Fibroblast of peridontal ligament (primary cell): ENCODE measurements at regions not wholly inside any gene's neighbourhood (a gene's known extent, or its start where the extent isn't known, plus 50 kb on each side); places are given as distances from the start of the nearest gene placed in this dataset.

Source experiments
- DNase-seq: peaks from one replicate; pipeline ENCODE4 v3.0.0-alpha.2; 2010; ENCODE audit errors: extremely low read depth

DNA sequence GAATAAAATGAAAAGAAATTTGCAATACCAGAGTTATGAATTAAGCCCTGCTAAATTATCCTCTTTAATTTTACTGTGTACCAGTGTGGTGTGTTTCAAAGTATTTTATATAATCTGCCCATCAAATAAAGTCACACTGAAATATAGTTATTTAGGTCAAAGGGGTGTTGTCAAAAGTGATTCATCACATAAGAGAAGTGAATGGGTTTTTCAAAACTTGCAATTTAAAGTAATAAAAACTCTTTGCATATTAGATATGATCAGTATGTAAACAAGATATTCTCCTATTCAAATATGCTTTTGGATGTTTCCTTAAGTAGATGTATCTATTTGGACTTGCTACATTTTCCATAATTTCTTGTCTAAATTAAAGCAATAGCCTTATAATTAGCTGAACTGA, 1183.0 kb upstream of the CDH18 start:
- DNase-seq: no peak

DNA sequence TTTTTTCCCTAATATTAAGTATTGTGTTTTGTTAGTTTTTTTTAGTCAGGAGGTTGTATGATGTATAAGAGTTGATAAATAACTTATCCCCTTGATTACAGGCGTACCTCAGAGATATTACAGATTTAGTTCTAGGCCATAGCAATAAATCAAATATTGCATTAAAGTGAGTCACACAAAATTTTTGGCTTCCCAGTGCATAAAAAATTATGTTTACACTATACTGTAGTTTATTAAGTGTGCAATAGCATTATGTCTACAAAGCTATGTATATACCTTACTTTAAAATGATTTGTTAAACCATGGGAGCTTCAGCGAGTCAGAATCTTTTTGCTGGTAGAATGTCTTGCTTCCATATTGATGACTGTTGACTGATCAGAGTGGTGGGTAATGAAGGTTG, 1180.6 kb upstream of the CDH18 start:
- no peak for DNase-seq

GRCh38 chr5:21165344-21165743, 1177.3 kb upstream of the CDH18 start:
- DNase-seq: no peak

GRCh38 chr5:21164425-21164824, 1176.4 kb upstream of the CDH18 start:
- DNase-seq: no peak

GRCh38 chr5:21159510-21160059, 1171.6 kb upstream of the CDH18 start:
- DNase-seq: peak; percentile 2

- no peak for DNase-seq
Measured at GRCh38 chr5:21154526-21154925, 1166.5 kb upstream of the CDH18 start.

GRCh38 chr5:21152611-21153010, 1164.6 kb upstream of the CDH18 start:
- peak; percentile 75 for DNase-seq

DNA sequence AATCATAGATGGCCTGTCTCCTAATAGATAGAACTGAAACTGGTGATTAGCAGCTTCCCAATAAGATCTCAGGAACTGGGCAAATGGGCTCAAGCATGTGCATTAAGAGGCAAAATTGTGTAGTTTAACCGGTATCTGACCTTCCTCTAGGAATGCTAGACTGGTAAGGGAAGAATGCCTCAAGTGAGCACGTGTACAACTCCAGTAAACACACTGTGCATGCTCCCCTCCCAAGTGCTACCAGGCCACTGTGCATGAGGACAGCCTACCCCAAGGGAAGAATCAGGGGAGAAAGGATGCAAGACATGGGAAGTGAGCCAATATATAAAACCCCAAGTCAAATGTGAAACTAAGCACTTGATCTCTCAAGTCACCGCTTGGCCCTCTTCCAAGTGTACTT, 1157.4 kb upstream of the CDH18 start:
- DNase-seq: no peak

DNA sequence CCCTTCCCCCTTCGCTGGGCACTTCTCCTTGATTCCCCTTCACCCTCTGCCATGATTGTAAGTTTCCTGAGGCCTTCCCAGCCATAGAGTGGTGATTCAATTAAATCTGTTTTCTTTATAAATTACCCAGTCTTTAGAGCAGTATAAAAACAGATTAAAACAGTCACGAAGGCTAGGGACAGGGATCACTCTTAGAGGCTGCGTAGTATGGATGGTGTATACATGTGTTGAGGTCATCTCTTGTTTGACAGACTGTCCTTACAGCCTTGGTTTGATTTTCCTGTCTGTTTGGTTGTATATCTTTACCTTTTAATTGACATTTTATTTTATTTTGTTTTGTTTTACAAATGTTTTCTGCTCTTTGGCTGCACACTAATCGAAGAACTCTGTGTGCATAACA, 1155.7 kb upstream of the CDH18 start:
- no peak for DNase-seq

DNA sequence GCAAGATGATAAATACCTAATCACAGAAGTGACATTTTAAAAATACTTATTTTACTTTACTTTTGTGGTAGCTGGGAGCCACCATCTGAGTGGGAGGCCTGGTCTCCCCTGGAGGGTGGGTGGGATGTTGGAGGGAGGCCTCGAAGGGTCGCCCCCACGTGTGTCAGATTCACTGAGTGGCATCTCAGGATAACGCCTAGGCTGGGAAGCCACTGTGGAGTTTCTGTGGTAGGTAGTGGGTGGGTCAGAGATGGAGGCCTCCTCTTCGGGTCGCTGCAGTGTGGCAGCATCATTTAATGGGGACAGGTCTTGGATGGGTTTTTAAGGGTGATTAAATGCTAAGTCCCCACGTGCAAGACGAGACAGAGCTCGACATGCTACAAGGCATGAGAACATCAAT, 1154.8 kb upstream of the CDH18 start:
- DNase-seq: no peak

DNA sequence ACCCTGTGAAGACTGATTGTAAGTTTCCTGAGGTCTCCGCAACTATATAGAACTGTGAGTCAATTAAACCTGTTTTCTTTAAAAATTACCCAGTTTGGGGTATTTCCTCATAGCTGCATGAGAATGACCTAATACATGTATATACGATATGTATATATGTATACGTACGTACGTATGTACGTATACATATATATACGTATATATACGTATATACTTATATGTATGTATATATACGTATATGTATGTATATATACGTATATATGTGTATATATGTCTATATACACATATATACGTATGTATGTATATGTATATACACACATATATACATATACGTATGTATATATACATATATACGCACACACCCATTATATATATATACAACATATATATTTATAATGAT, 1153.0 kb upstream of the CDH18 start:
- no peak for DNase-seq

GRCh38 chr5:21126236-21126635, 1138.2 kb upstream of the CDH18 start:
- no peak for DNase-seq

DNA sequence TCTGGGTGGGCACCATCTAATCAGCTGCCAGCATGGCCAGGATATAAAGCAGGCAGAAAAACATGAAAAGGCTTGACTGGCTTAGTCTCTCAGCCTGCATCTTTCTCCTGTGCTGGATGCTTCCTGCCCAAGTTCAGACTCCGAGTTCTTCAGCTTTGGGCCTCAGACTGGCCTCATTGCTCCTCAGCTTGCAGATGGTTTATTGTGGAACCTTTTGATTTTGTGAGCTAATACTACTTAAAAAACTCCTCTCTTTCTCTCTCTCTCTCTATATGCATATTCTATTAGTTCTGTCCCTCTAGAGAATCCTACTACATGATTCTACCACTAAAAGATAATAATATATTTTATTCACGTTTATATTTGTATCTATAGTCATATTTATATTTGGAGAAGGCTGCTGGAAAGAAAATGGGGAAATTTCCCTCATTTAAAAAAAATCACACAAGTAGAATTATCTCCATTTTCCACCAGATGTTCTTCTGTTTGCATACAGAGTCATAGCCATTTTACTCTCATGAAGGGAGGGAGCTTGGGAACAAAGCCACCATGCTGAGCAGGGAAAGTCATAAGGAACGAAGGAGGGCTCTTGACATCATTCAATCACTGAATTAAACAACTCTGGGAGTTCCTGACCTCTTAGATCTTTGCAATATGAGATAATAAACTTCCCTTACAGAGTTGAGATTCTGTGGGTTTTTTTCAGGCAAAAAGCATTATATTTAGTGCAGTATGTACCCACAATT, 1137.4 kb upstream of the CDH18 start:
- no peak for DNase-seq

GRCh38 chr5:21121213-21121612, 1133.2 kb upstream of the CDH18 start:
- no peak for DNase-seq

GRCh38 chr5:21097661-21098060, 1109.7 kb upstream of the CDH18 start:
- no peak for DNase-seq

- DNase-seq: no peak
Measured at GRCh38 chr5:21094619-21095018, 1106.6 kb upstream of the CDH18 start.

- no peak for DNase-seq
Measured at GRCh38 chr5:21087766-21088165, 1099.8 kb upstream of the CDH18 start.

- no peak for DNase-seq
Measured at GRCh38 chr5:21085791-21086190, 1097.8 kb upstream of the CDH18 start.

GRCh38 chr5:21071986-21072385, 1084.0 kb upstream of the CDH18 start:
- no peak for DNase-seq

- DNase-seq: no peak
Measured at GRCh38 chr5:21071421-21071820, 1083.4 kb upstream of the CDH18 start.

- DNase-seq: no peak
Measured at GRCh38 chr5:21070858-21071257, 1082.9 kb upstream of the CDH18 start.

DNA sequence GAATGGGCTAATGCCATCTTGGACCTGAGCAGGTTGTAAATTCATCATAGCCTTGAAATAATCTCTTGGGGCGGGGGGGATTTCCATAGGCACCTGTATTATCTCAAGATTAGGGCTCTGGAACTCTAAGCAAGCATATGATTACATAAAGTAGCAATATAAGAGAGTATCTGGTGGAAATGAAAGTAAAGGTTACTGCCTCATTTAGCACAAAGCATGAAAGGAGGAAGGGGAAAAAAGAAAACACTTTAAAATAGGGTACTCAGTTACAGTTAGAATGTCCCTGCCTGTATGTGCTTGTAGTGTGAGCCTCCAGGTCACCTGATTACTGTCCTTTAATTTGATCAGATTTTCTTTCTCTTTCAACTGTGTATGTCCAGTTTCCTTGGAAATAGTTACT, 1079.7 kb upstream of the CDH18 start:
- no peak for DNase-seq

DNA sequence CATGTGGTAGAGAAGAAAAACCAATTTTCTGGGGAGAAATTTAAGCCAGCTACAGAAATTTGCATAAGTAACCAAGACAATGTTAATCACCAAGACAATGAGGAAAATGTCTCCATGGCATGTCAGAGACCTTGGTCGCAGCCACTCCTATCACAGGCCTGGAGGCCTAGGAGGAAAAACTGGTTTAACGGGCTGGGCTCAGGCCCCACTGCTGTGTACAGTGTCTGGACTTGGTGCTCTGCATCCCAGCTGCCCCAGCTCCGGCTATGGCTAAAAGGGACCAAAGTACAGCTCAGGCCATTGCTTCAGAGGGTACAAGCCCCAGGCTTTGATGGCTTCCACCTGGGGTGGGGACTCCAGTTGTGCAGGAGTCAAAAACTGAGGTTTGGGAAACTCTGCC, 1075.1 kb upstream of the CDH18 start:
- no peak for DNase-seq

DNA sequence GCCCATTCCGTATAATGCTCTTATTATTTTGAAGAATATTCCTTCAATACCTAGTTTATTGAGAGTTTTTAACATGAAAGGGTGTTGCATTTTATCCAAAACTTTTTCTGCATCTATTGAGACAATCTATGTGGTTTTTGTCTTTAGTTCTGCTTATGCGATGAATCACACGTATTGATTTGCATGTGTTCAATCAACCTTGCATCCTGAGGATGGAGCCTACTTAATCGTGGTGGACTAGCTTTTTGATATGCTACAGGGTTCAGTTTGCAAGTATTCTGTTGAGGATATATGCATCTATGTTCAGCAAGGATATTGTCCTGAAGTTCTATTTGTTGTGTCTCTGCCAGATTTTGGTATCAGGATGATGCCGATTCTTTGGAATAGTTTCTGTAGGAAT, 1070.3 kb upstream of the CDH18 start:
- no peak for DNase-seq
